ENCODE measurements at regions not wholly inside any gene's neighbourhood (a gene's known extent, or its start where the extent isn't known, plus 50 kb on each side); places are given as distances from the start of the nearest gene placed in this dataset.
"Not testable (repeated sequence)": the region's sequence is repeated elsewhere in the genome, so short reads cannot be mapped to it uniquely, and the experiment has no call there.

- no peaks in the 10 kb centered on the region for H3K36me3 ChIP-seq
- no peaks in the 10 kb centered on the region for H3K4me1 ChIP-seq
- no peaks in the 10 kb centered on the region for H3K27me3 ChIP-seq
- no peak overlapping the region for H3K27ac ChIP-seq
- H3K9me3 ChIP-seq (replicated peaks): no peaks in the 10 kb centered on the region
- H3K4me3 ChIP-seq: no peak overlapping the region
- no peak for DNase-seq
Observed at GRCh38 chrX:129007631-129008030, 515.7 kb downstream of the SMARCA1 start.

GRCh38 chrX:129006491-129006890 lies 516.8 kb downstream of the SMARCA1 start:
- no peak for DNase-seq
- H3K9me3 ChIP-seq (replicated peaks): no peaks in the 10 kb centered on the region
- H3K27ac ChIP-seq: no peak overlapping the region

GRCh38 chrX:129000797-129001196 lies 522.5 kb downstream of the SMARCA1 start:
- H3K9me3 ChIP-seq (replicated peaks): no peaks in the 10 kb centered on the region
- no peaks in the 10 kb centered on the region for H3K36me3 ChIP-seq
- H3K27me3 ChIP-seq: no peaks in the 10 kb centered on the region
- no peak for DNase-seq
- H3K4me1 ChIP-seq: no peaks in the 10 kb centered on the region
- H3K4me3 ChIP-seq: no peak overlapping the region
- H3K27ac ChIP-seq: no peak overlapping the region

More at GRCh38 chrX:129006491-129006890, 516.8 kb downstream of the SMARCA1 start:
- no peaks in the 10 kb centered on the region for H3K27me3 ChIP-seq
- no peaks in the 10 kb centered on the region for H3K4me1 ChIP-seq
- no peak overlapping the region for H3K4me3 ChIP-seq
- H3K36me3 ChIP-seq: no peaks in the 10 kb centered on the region

GRCh38 chrX:129000018-129000417 lies 523.3 kb downstream of the SMARCA1 start:
- Histone ChIP-seq H3K36me3 (no peaks in the 10 kb centered on the region), H3K27ac (no peak overlapping the region), H3K9me3 (replicated peaks) (no peaks in the 10 kb centered on the region), H3K4me1 (no peaks in the 10 kb centered on the region), H3K27me3 (no peaks in the 10 kb centered on the region), H3K4me3 (no peak overlapping the region)
- DNase-seq: no peak

GRCh38 chrX:128992107-128992971 lies 531.0 kb downstream of the SMARCA1 start:
- no peaks in the 10 kb centered on the region for H3K27me3 ChIP-seq
- H3K4me1 ChIP-seq: no peaks in the 10 kb centered on the region
- no peaks in the 10 kb centered on the region for H3K36me3 ChIP-seq
- no peak overlapping the region for H3K27ac ChIP-seq
- H3K9me3 ChIP-seq (replicated peaks): no peaks in the 10 kb centered on the region
- H3K4me3 ChIP-seq: no peak overlapping the region
- DNase-seq: peak; percentile 3 to 9

- Histone ChIP-seq H3K27ac (no peak overlapping the region), H3K9me3 (replicated peaks) (no peaks in the 10 kb centered on the region), H3K36me3 (no peaks in the 10 kb centered on the region), H3K4me3 (no peak overlapping the region), H3K4me1 (no peaks in the 10 kb centered on the region), H3K27me3 (no peaks in the 10 kb centered on the region)
- DNase-seq: peak; percentile 3 to 39
Observed at GRCh38 chrX:128975745-128976144, 547.5 kb downstream of the SMARCA1 start.

GRCh38 chrX:128973033-128973432 lies 550.3 kb downstream of the SMARCA1 start:
- no peaks in the 10 kb centered on the region for H3K36me3 ChIP-seq
- H3K4me1 ChIP-seq: no peaks in the 10 kb centered on the region
- no peak for DNase-seq
- H3K27me3 ChIP-seq: no peaks in the 10 kb centered on the region
- no peak overlapping the region for H3K4me3 ChIP-seq
- H3K9me3 ChIP-seq (replicated peaks): no peaks in the 10 kb centered on the region
- no peak overlapping the region for H3K27ac ChIP-seq

GRCh38 chrX:128961290-128961689 lies 562.0 kb downstream of the SMARCA1 start:
- Histone ChIP-seq H3K27ac (no peak overlapping the region), H3K4me1 (no peaks in the 10 kb centered on the region), H3K36me3 (no peaks in the 10 kb centered on the region), H3K27me3 (no peaks in the 10 kb centered on the region), H3K4me3 (no peak overlapping the region), H3K9me3 (replicated peaks) (no peaks in the 10 kb centered on the region)
- DNase-seq: no peak

GRCh38 chrX:128954697-128955096 lies 568.6 kb downstream of the SMARCA1 start:
- H3K4me3 ChIP-seq; H3K27ac ChIP-seq; DNase-seq; H3K9me3 ChIP-seq (replicated peaks); H3K4me1 ChIP-seq; H3K36me3 ChIP-seq; H3K27me3 ChIP-seq: not testable (repeated sequence)

GRCh38 chrX:128931071-128931470 lies 592.2 kb downstream of the SMARCA1 start:
- H3K27me3 ChIP-seq: no peaks in the 10 kb centered on the region
- H3K27ac ChIP-seq: no peak overlapping the region
- H3K4me1 ChIP-seq: no peaks in the 10 kb centered on the region
- no peaks in the 10 kb centered on the region for H3K9me3 ChIP-seq (replicated peaks)
- H3K36me3 ChIP-seq: no peaks in the 10 kb centered on the region
- no peak overlapping the region for H3K4me3 ChIP-seq
- DNase-seq: no peak

GRCh38 chrX:128929271-128930057 lies 593.8 kb downstream of the SMARCA1 start:
- no peak overlapping the region for H3K4me3 ChIP-seq
- no peak for DNase-seq
- H3K27me3 ChIP-seq: no peaks in the 10 kb centered on the region
- H3K9me3 ChIP-seq (replicated peaks): no peaks in the 10 kb centered on the region
- H3K27ac ChIP-seq: no peak overlapping the region
- H3K36me3 ChIP-seq: no peaks in the 10 kb centered on the region
- no peaks in the 10 kb centered on the region for H3K4me1 ChIP-seq

- no peaks in the 10 kb centered on the region for H3K27me3 ChIP-seq
- no peaks in the 10 kb centered on the region for H3K36me3 ChIP-seq
- DNase-seq: no peak
- no peak overlapping the region for H3K4me3 ChIP-seq
- H3K4me1 ChIP-seq: no peaks in the 10 kb centered on the region
- no peaks in the 10 kb centered on the region for H3K9me3 ChIP-seq (replicated peaks)
- H3K27ac ChIP-seq: no peak overlapping the region
Observed at GRCh38 chrX:128928636-128929035, 594.7 kb downstream of the SMARCA1 start.

- no peak overlapping the region for H3K27ac ChIP-seq
- DNase-seq: no peak
- H3K27me3 ChIP-seq: no peaks in the 10 kb centered on the region
- no peaks in the 10 kb centered on the region for H3K4me1 ChIP-seq
- no peaks in the 10 kb centered on the region for H3K9me3 ChIP-seq (replicated peaks)
- no peaks in the 10 kb centered on the region for H3K36me3 ChIP-seq
- no peak overlapping the region for H3K4me3 ChIP-seq
Observed at GRCh38 chrX:128927363-128927762, 595.9 kb downstream of the SMARCA1 start.

- no peaks in the 10 kb centered on the region for H3K9me3 ChIP-seq (replicated peaks)
- no peak overlapping the region for H3K27ac ChIP-seq
- DNase-seq: no peak
- no peaks in the 10 kb centered on the region for H3K36me3 ChIP-seq
- H3K4me1 ChIP-seq: no peaks in the 10 kb centered on the region
- H3K27me3 ChIP-seq: no peaks in the 10 kb centered on the region
- no peak overlapping the region for H3K4me3 ChIP-seq
Observed at GRCh38 chrX:128906753-128907152, 616.5 kb downstream of the SMARCA1 start.

- H3K9me3 ChIP-seq (replicated peaks): no peaks in the 10 kb centered on the region
- no peaks in the 10 kb centered on the region for H3K4me1 ChIP-seq
- H3K27ac ChIP-seq: no peak overlapping the region
- H3K27me3 ChIP-seq: no peaks in the 10 kb centered on the region
- H3K36me3 ChIP-seq: no peaks in the 10 kb centered on the region
- no peak overlapping the region for H3K4me3 ChIP-seq
- DNase-seq: no peak
Observed at GRCh38 chrX:128901018-128901417, 622.3 kb downstream of the SMARCA1 start.

All from SJCRH30 (cell line).